Mammary epithelial cell (primary cell): ENCODE measurements at regions not wholly inside any gene's neighbourhood (a gene's known extent, or its start where the extent isn't known, plus 50 kb on each side); places are given as distances from the start of the nearest gene placed in this dataset.

Source experiments
- EZH2 ChIP-seq: IDR thresholded peaks from 2 replicates; pipeline ENCODE4 v1.6.1; 2012; ENCODE audit warnings: low read length, inconsistent platforms, borderline replicate concordance
- TF ChIP-seq, protein P1 (sequence below), 2 donors: IDR thresholded peaks in 1 of 2; conservative IDR thresholded peaks in 1 of 2; 2 replicates each; pipeline ENCODE4 v1.5.1; 2011 to 2012; ENCODE audit warnings: inconsistent platforms in 2 of 2, low read length in 2 of 2, mild to moderate bottlenecking in 2 of 2, control low read depth in 1 of 2, low read depth in 1 of 2; ENCODE audit not compliant: insufficient read depth in 1 of 2; ENCODE audit errors: extremely low read depth in 1 of 2

DNA sequence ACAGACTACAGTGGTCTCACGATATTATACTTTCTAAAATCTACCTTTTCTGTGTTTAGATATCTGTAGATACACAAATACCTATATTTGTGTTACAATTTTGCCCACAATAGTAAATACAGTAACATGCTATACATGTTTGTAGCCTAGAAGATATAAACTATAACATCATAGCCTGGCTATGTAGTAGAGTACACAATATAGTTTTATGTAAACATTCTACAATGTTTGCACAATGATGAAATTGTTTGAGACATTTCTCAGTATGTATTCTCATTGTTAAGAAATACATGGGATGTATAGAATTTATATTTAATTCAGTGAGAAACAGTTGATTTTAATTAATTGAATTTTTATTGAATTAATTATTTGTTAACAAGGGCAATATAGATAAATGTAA is 1367.0 kb downstream of the OTOL1 start:
- TF ChIP-seq, protein P1, sequence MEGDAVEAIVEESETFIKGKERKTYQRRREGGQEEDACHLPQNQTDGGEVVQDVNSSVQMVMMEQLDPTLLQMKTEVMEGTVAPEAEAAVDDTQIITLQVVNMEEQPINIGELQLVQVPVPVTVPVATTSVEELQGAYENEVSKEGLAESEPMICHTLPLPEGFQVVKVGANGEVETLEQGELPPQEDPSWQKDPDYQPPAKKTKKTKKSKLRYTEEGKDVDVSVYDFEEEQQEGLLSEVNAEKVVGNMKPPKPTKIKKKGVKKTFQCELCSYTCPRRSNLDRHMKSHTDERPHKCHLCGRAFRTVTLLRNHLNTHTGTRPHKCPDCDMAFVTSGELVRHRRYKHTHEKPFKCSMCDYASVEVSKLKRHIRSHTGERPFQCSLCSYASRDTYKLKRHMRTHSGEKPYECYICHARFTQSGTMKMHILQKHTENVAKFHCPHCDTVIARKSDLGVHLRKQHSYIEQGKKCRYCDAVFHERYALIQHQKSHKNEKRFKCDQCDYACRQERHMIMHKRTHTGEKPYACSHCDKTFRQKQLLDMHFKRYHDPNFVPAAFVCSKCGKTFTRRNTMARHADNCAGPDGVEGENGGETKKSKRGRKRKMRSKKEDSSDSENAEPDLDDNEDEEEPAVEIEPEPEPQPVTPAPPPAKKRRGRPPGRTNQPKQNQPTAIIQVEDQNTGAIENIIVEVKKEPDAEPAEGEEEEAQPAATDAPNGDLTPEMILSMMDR (conservative IDR thresholded peaks at IDR 0.05 in 1 of 2, IDR thresholded peaks at IDR 0.05 in 1 of 2; ENCODE audit: extremely low read depth in 1 of 2, insufficient read depth in 1 of 2, low read depth in 1 of 2, low read length in 2 of 2) = no peak
- no peak for TF ChIP-seq EZH2
